ENCODE measurements at regions not wholly inside any gene's neighbourhood (a gene's known extent, or its start where the extent isn't known, plus 50 kb on each side); places are given as distances from the start of the nearest gene placed in this dataset.

DNA sequence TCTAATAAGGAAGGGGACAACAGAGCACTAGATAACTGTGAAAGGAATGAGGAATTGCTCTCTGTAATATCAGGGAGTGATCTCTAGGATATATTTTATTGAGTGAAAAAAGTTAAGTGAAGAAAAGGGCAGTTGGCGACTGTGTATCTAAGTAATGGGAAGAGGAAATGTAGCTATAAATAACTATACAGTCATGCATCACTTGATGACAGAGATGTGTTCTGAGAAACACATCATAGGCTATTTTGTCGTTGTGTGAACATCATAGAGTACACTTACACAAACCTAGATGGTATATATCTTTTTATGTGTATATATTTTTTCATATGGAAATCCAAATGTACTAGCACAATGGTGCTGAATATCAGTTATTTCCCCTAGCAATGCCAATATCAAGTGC is 329.3 kb downstream of the TXNL1 start:
- Histone ChIP-seq H3K36me3 (ENCODE audit: control insufficient read depth, insufficient read depth, low read length) (no peaks in the 10 kb centered on the region), H3K27me3 (ENCODE audit: control insufficient read depth, insufficient read depth, low read length) (no peaks in the 10 kb centered on the region), H3K4me3 (ENCODE audit: low read length) (no peak overlapping the region), H3K27ac (ENCODE audit: low read length) (no peak overlapping the region), H3K9me3 (ENCODE audit: control insufficient read depth, insufficient read depth, low read length) (no peaks in the 10 kb centered on the region), H3K4me1 (ENCODE audit: control insufficient read depth, insufficient read depth, low read length) (no peaks in the 10 kb centered on the region)
- no peak for DNase-seq (ENCODE audit: low read depth, low spot score)
- 100% methylated on average over 1 of the region's 2 CpGs for WGBS (ENCODE audit: insufficient coverage, insufficient read length)

DNA sequence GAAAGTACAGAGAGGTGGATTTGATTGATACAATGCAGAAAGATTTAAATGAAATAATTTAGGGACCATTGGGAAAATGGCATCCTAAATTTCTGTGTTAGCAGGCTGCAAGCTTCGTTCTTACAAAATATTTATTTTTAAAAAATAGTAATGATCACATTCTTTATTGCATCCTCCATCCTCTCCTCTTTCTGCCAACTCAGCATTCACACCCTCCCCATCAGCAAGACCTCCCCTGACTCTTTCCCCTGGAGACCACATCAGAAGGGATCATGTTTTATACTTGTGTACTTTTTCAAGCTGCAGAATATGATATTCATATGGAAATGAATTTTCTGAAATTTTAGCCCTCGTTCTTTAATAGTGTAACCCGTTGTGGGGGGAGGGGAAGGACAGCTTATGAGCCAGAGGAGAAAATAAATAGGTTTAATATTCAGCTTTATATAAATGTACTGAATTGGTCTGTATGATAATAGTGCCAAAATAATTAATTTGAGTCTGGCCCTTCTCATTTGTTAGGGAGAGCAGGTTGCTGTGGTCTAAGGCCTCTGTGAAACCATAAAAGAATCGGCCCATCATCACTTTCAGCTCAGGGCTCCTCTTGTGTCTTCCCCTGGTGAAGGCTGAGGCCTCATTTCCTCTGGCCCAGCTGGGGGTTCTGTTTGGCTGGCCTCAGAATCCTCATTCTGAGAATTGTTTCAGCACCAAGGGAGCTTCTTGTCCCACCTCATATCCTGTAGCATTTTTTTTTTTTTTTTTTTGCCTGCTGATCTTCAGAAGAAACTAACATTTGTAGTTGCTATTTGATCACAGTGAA is 330.8 kb downstream of the TXNL1 start:
- no CpG with 5 or more reads among the region's 4 CpGs for WGBS (ENCODE audit: insufficient coverage, insufficient read length)

DNA sequence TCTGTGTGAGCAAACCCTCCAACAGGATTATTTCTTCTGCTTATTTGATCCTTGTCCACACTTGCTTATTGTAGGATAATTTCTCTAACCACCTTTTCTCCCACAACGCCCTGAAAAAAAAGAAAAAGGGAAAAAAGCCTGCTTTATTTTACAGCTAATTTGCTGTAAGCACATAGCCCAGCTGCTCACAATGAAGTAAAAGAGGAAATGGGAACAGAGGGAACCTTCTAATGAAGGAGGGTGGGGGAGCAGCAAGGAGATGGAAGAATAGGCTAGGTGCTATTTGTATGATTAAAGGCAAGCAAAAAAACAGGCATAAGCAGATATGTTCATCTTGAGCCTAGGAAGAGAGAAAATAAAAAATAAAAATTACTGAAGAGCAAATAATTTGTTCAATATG is 331.6 kb downstream of the TXNL1 start:
- Histone ChIP-seq H3K4me1 (ENCODE audit: control insufficient read depth, insufficient read depth, low read length) (no peaks in the 10 kb centered on the region), H3K36me3 (ENCODE audit: control insufficient read depth, insufficient read depth, low read length) (no peaks in the 10 kb centered on the region), H3K27me3 (ENCODE audit: control insufficient read depth, insufficient read depth, low read length) (no peaks in the 10 kb centered on the region), H3K4me3 (ENCODE audit: low read length) (no peak overlapping the region), H3K27ac (ENCODE audit: low read length) (no peak overlapping the region), H3K9me3 (ENCODE audit: control insufficient read depth, insufficient read depth, low read length) (no peaks in the 10 kb centered on the region)
- no CpG with 5 or more reads among the region's 1 CpG for WGBS (ENCODE audit: insufficient coverage, insufficient read length)
- no peak for DNase-seq (ENCODE audit: low read depth, low spot score)

More for the DNA sequence above, 330.8 kb downstream of the TXNL1 start:
- Histone ChIP-seq H3K4me1 (ENCODE audit: control insufficient read depth, insufficient read depth, low read length) (no peaks in the 10 kb centered on the region), H3K27me3 (ENCODE audit: control insufficient read depth, insufficient read depth, low read length) (no peaks in the 10 kb centered on the region), H3K27ac (ENCODE audit: low read length) (no peak overlapping the region), H3K36me3 (ENCODE audit: control insufficient read depth, insufficient read depth, low read length) (no peaks in the 10 kb centered on the region), H3K9me3 (ENCODE audit: control insufficient read depth, insufficient read depth, low read length) (no peaks in the 10 kb centered on the region), H3K4me3 (ENCODE audit: low read length) (no peak overlapping the region)
- DNase-seq (ENCODE audit: low read depth, low spot score): no peak

DNA sequence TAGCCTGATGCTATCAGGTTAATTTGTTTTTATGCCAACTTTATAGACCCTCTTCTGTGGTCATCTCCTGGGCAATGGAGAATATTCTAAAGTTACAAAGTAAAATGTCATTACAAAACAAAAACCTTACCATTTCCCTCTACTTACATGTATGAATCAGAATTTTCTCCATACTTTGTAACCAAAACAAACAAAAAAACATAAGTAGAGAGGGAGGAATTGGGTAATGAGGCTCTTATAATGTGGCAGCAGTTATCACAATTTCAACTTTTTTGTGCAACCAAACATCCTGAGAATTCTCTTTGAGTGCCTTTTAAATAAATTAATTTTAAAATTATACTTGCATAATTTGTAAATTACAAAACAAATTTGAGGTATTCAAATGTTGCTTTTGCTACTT is 332.8 kb downstream of the TXNL1 start:
- no peak overlapping the region for H3K4me3 ChIP-seq (ENCODE audit: low read length)
- H3K27me3 ChIP-seq (ENCODE audit: control insufficient read depth, insufficient read depth, low read length): no peaks in the 10 kb centered on the region
- no peaks in the 10 kb centered on the region for H3K4me1 ChIP-seq (ENCODE audit: control insufficient read depth, insufficient read depth, low read length)
- no peaks in the 10 kb centered on the region for H3K36me3 ChIP-seq (ENCODE audit: control insufficient read depth, insufficient read depth, low read length)
- H3K27ac ChIP-seq (ENCODE audit: low read length): no peak overlapping the region
- no peak for DNase-seq (ENCODE audit: low read depth, low spot score)
- no peaks in the 10 kb centered on the region for H3K9me3 ChIP-seq (ENCODE audit: control insufficient read depth, insufficient read depth, low read length)

DNA sequence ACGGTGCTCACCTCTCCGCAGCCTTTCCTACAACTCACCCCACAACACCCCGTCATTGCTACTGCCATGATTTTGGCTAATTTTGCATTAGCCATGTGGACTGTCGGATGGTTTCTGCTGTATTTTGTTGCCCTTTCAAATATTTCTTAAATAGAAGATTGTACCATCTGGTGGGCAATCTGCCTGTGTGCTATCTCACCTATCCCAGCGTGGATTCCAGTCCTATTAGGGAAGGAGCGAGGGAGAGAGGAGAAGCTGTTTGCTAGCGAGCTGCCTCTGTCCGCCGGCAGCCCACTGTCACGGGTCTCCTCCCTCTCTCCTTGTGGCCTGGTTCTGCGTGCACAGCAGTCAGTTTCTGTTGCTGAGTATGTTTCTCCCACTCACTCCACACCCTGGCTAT is 336.2 kb downstream of the TXNL1 start:
- H3K27ac ChIP-seq (ENCODE audit: low read length): no peak overlapping the region
- H3K9me3 ChIP-seq (ENCODE audit: control insufficient read depth, insufficient read depth, low read length): no peaks in the 10 kb centered on the region
- no peaks in the 10 kb centered on the region for H3K36me3 ChIP-seq (ENCODE audit: control insufficient read depth, insufficient read depth, low read length)
- no peak for DNase-seq (ENCODE audit: low read depth, low spot score)
- no peaks in the 10 kb centered on the region for H3K27me3 ChIP-seq (ENCODE audit: control insufficient read depth, insufficient read depth, low read length)
- H3K4me3 ChIP-seq (ENCODE audit: low read length): no peak overlapping the region
- no peaks in the 10 kb centered on the region for H3K4me1 ChIP-seq (ENCODE audit: control insufficient read depth, insufficient read depth, low read length)
- no CpG with 5 or more reads among the region's 11 CpGs for WGBS (ENCODE audit: insufficient coverage, insufficient read length)

DNA sequence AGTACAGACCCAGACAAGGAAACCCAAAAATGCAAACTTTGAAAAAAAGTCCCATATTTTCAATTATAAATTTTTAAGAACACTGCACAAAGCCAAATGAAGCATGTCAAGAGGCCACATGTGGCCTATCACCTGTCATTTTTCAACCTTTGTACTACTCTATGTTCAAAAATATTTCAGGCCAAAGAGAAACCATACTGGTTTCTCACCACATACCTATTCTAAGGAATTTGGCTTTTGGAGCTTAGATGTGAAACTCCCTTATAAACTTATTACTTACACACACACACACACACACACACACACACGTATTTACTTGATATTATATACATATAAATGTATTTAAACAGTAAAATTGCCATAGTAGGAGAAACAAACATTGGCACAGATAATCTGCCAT is 338.7 kb downstream of the TXNL1 start:
- DNase-seq (ENCODE audit: low read depth, low spot score): no peak
- H3K9me3 ChIP-seq (ENCODE audit: control insufficient read depth, insufficient read depth, low read length): no peaks in the 10 kb centered on the region
- H3K27ac ChIP-seq (ENCODE audit: low read length): no peak overlapping the region
- no peaks in the 10 kb centered on the region for H3K27me3 ChIP-seq (ENCODE audit: control insufficient read depth, insufficient read depth, low read length)
- H3K36me3 ChIP-seq (ENCODE audit: control insufficient read depth, insufficient read depth, low read length): no peaks in the 10 kb centered on the region
- H3K4me1 ChIP-seq (ENCODE audit: control insufficient read depth, insufficient read depth, low read length): no peaks in the 10 kb centered on the region
- no CpG with 5 or more reads among the region's 1 CpG for WGBS (ENCODE audit: insufficient coverage, insufficient read length)
- no peak overlapping the region for H3K4me3 ChIP-seq (ENCODE audit: low read length)

DNA sequence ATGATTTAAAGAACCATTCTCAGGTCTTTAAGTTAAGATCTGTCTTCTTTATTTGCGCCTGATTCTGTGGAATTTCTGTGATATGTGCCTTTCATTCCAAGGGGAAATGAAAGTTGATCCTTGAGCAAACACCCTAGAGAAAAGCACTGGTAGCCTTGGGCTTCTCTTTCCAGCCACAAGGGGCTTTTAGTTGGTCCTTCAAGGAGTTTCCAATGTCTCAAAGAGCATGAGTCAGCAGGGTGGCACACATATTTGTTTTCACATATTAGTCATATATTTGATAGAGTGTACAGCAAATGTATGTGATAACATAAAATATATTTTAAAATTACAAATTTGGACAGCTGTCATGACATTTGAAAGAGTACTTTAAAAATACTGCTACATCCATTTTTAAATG is 339.5 kb downstream of the TXNL1 start:
- Histone ChIP-seq H3K4me3 (ENCODE audit: low read length) (no peak overlapping the region), H3K27me3 (ENCODE audit: control insufficient read depth, insufficient read depth, low read length) (no peaks in the 10 kb centered on the region), H3K27ac (ENCODE audit: low read length) (no peak overlapping the region), H3K36me3 (ENCODE audit: control insufficient read depth, insufficient read depth, low read length) (no peaks in the 10 kb centered on the region), H3K9me3 (ENCODE audit: control insufficient read depth, insufficient read depth, low read length) (no peaks in the 10 kb centered on the region), H3K4me1 (ENCODE audit: control insufficient read depth, insufficient read depth, low read length) (no peaks in the 10 kb centered on the region)
- WGBS (ENCODE audit: insufficient coverage, insufficient read length): no CpG with 5 or more reads among the region's 1 CpG
- no peak for DNase-seq (ENCODE audit: low read depth, low spot score)

DNA sequence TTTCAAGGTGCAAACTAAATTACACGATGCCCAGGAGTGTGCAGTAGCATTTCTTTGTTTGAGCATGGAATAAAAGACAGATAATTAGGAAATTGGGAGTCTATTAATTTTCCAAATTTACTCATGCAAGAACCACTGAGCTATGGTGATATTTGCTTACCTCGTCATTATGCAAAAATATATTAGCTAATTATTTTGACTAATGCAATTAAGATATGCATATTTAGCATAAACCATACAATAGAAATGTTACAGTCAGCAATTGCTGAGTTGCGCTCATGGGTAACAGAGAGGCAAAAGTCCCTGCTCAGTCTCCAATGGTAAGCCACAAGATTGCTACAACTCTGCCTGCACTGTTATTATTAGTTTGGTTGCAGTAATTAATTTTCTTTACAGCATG is 342.0 kb downstream of the TXNL1 start:
- DNase-seq (ENCODE audit: low read depth, low spot score): no peak
- no CpG with 5 or more reads among the region's 3 CpGs for WGBS (ENCODE audit: insufficient coverage, insufficient read length)
- H3K9me3 ChIP-seq (ENCODE audit: control insufficient read depth, insufficient read depth, low read length): no peaks in the 10 kb centered on the region

DNA sequence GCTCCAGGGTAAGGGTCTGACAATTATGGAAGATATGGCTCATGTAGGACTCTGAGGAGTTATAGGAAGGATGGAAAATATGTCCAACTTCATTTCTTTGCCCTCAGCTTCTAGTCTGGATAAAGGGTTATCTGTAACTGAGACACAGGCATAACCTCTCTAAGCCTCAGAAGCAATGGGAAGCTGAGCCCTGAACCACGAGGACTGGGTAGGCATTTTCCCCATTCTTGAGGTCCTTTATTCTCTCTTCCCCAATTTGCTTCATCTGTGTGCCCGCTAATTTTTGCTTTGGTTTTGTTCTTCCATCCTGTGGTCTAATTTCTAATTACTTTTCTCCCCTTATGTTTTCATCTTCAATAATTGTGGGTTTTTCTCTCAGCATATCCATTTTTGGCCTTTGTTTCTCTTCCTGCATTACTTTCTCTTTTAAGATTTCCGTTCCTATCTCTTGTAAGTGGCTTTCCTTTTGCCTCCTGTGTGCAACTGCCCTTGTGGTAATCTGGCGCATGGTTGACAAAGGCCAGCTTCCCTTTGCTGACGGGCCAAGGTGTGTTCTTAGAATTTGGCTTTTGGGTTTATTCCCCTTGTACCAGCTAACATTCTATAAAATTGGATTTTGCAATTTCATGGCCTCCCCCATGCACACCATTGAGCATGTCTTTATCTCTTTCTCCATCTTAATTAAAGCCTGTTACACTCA is 343.8 kb downstream of the TXNL1 start:
- H3K27me3 ChIP-seq (ENCODE audit: control insufficient read depth, insufficient read depth, low read length): no peaks in the 10 kb centered on the region
- H3K36me3 ChIP-seq (ENCODE audit: control insufficient read depth, insufficient read depth, low read length): no peaks in the 10 kb centered on the region
- no peaks in the 10 kb centered on the region for H3K4me1 ChIP-seq (ENCODE audit: control insufficient read depth, insufficient read depth, low read length)
- H3K9me3 ChIP-seq (ENCODE audit: control insufficient read depth, insufficient read depth, low read length): no peaks in the 10 kb centered on the region
- H3K27ac ChIP-seq (ENCODE audit: low read length): no peak overlapping the region
- no peak for DNase-seq (ENCODE audit: low read depth, low spot score)
- no peak overlapping the region for H3K4me3 ChIP-seq (ENCODE audit: low read length)
- WGBS (ENCODE audit: insufficient coverage, insufficient read length): no CpG with 5 or more reads among the region's 5 CpGs

More for the DNA sequence above, 342.0 kb downstream of the TXNL1 start:
- H3K4me3 ChIP-seq (ENCODE audit: low read length): no peak overlapping the region
- no peaks in the 10 kb centered on the region for H3K4me1 ChIP-seq (ENCODE audit: control insufficient read depth, insufficient read depth, low read length)
- H3K27ac ChIP-seq (ENCODE audit: low read length): no peak overlapping the region
- H3K27me3 ChIP-seq (ENCODE audit: control insufficient read depth, insufficient read depth, low read length): no peaks in the 10 kb centered on the region
- H3K36me3 ChIP-seq (ENCODE audit: control insufficient read depth, insufficient read depth, low read length): no peaks in the 10 kb centered on the region

DNA sequence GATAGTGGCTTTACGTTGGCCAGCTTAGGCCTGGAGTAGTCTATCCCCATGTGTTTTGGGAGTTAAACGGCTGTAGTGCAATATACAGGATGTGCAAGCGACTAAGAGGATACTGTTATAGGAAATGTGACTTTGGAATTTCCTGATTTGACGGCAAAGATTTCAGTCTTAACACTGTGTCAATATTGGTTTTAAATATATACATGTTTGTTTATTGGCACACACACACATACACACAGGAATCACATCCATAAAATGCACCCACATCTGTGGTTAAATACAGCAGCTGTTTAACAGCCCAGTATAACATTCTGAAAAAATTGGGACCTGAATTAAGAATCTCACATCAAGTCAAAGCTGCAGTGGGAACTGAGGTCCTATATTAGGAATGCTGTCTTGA is 347.1 kb downstream of the TXNL1 start:
- H3K36me3 ChIP-seq (ENCODE audit: control insufficient read depth, insufficient read depth, low read length): no peaks in the 10 kb centered on the region
- H3K4me3 ChIP-seq (ENCODE audit: low read length): no peak overlapping the region
- H3K27me3 ChIP-seq (ENCODE audit: control insufficient read depth, insufficient read depth, low read length): no peaks in the 10 kb centered on the region
- no peaks in the 10 kb centered on the region for H3K9me3 ChIP-seq (ENCODE audit: control insufficient read depth, insufficient read depth, low read length)
- DNase-seq (ENCODE audit: low read depth, low spot score): no peak
- H3K4me1 ChIP-seq (ENCODE audit: control insufficient read depth, insufficient read depth, low read length): no peaks in the 10 kb centered on the region
- WGBS (ENCODE audit: insufficient coverage, insufficient read length): no CpG with 5 or more reads among the region's 4 CpGs
- H3K27ac ChIP-seq (ENCODE audit: low read length): no peak overlapping the region

DNA sequence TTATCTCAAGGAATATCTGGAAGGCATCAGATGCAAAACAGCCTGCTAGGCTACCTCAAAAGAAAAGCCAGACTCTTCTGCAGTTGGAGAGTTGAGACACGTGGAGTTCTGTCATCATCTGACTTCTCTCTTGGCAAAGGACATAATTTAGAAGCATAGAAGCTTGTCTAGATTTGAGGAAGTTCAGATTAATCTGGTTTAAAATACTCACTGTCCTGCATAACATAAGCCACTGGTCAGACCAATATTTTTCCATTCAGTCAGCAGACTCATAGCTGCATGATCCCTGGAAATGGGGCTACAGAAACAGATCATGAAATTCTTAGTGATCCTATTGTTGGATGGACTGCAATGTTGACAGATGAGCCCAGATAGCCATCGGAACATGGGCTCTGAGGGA is 349.0 kb downstream of the TXNL1 start:
- DNase-seq (ENCODE audit: low read depth, low spot score): no peak
- Histone ChIP-seq H3K4me1 (ENCODE audit: control insufficient read depth, insufficient read depth, low read length) (no peaks in the 10 kb centered on the region), H3K36me3 (ENCODE audit: control insufficient read depth, insufficient read depth, low read length) (no peaks in the 10 kb centered on the region), H3K27ac (ENCODE audit: low read length) (no peak overlapping the region), H3K27me3 (ENCODE audit: control insufficient read depth, insufficient read depth, low read length) (no peaks in the 10 kb centered on the region), H3K9me3 (ENCODE audit: control insufficient read depth, insufficient read depth, low read length) (no peaks in the 10 kb centered on the region), H3K4me3 (ENCODE audit: low read length) (no peak overlapping the region)
- WGBS (ENCODE audit: insufficient coverage, insufficient read length): no CpG with 5 or more reads among the region's 2 CpGs
